ENCODE measurements at regions not wholly inside any gene's neighbourhood (a gene's known extent, or its start where the extent isn't known, plus 50 kb on each side); places are given as distances from the start of the nearest gene placed in this dataset.

DNA sequence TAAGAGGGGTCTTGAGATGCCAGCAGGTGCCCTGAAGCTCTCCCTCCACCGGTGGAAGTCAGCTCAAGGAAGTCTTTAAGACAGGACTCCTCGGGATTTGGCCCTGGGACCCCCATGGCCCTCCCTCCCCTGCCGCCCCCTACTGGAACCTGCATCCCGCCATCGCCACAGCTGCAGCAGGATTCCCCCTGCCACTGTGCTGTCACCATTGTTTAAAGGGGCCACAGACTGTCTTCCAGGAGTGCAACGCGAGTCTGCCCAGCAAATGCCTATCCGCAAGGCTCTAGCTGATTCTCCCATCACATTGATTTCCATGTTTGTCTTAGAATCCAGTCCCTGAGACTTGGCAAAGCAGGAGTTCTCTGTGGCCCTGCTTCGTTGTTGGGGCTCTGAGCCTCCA lies 770.8 kb upstream of the ALG10B start:
- BruUV-seq (replicated peaks) = no TSS peak
- H2AFZ ChIP-seq (ENCODE audit: low read depth, low read length, poor library complexity, severe bottlenecking) = no peak overlapping the region
- no peaks in the 10 kb centered on the region for H3K9me3 ChIP-seq (ENCODE audit: control insufficient read depth in 1 of 2, insufficient read depth in 1 of 2, low read depth in 1 of 2, low read length in 2 of 2)
- no peaks in the 10 kb centered on the region for H4K20me1 ChIP-seq (ENCODE audit: insufficient read depth)
- no peaks in the 10 kb centered on the region for H3K9me2 ChIP-seq (ENCODE audit: insufficient read depth)
- no peak for TF ChIP-seq SP1 (IDR thresholded peaks at IDR 0.05; ENCODE audit: low read depth)
- TF ChIP-seq POLR2AphosphoS5 (IDR thresholded peaks at IDR 0.05; ENCODE audit: low read depth, low read length) = no peak
- no peak for TF ChIP-seq YY1 (IDR thresholded peaks at IDR 0.05; ENCODE audit: extremely low read depth, insufficient replicate concordance, low read depth, low read length)
- no peak for TF ChIP-seq EGR1 (IDR thresholded peaks at IDR 0.05; ENCODE audit: low read depth)
- no peak for TF ChIP-seq FOSL1 (IDR thresholded peaks at IDR 0.05; ENCODE audit: low read depth)
- H3K9ac ChIP-seq (ENCODE audit: low read length) = no peak overlapping the region
- RAD21 ChIA-PET (ENCODE audit: low non-redundant PET in 1 of 2, low total read pairs in 2 of 2, uncharacterized antibody in 2 of 2, unreplicated experiment in 2 of 2) = no interaction called here
- CTCF ChIA-PET = no interaction called here
- POLR2A ChIA-PET = no interaction called here
- H3K79me2 ChIP-seq (ENCODE audit: insufficient read depth, low read length) = no peaks in the 10 kb centered on the region
- H3K4me3 ChIP-seq (replicated peaks in 1 of 2; ENCODE audit: low read depth in 1 of 2, low read length in 2 of 2) = no peak overlapping the region
- H3K27me3 ChIP-seq (ENCODE audit: insufficient read depth, low read length) = no peaks in the 10 kb centered on the region
- no peaks in the 10 kb centered on the region for H3K36me3 ChIP-seq (ENCODE audit: control insufficient read depth in 1 of 2, insufficient read depth in 2 of 2, low read length in 2 of 2)
- ATAC-seq (no peak), DNase-seq (ENCODE audit: low read depth, low spot score) (no peak)
- intact Hi-C loops (cut with micrococcal nuclease) = no loop called here
- no peak overlapping the region for H3K27ac ChIP-seq (ENCODE audit: low read depth, low read length)
- no peak overlapping the region for H3K4me2 ChIP-seq (ENCODE audit: low read length)
- no peaks in the 10 kb centered on the region for H3K4me1 ChIP-seq (ENCODE audit: control insufficient read depth in 1 of 2, insufficient read depth in 2 of 2, low read length in 2 of 2)

DNA sequence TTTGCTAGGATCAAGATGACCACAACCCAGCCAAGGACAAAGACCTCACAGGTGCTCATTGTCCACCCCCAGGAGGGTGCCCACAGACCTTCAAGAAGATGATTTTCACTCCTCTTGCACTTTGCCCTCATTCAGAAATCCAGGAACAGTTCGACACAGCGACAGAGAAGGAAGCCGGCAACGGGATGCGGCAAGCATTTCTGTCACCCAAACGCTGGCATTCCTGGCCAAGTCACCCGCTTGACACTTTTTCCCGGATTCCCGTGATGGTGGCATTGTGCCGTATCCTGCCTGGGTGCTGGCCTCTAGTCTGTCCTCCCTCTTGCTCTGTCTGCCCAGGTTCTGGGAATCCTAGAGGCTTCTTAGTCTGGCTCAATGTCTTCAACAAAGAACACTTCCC lies 770.4 kb upstream of the ALG10B start:
- Histone ChIP-seq H3K4me2 (ENCODE audit: low read length) (no peak overlapping the region), H3K9me3 (ENCODE audit: control insufficient read depth in 1 of 2, insufficient read depth in 1 of 2, low read depth in 1 of 2, low read length in 2 of 2) (no peaks in the 10 kb centered on the region), H4K20me1 (ENCODE audit: insufficient read depth) (no peaks in the 10 kb centered on the region), H3K27ac (ENCODE audit: low read depth, low read length) (no peak overlapping the region), H3K27me3 (ENCODE audit: insufficient read depth, low read length) (no peaks in the 10 kb centered on the region), H3K36me3 (ENCODE audit: control insufficient read depth in 1 of 2, insufficient read depth in 2 of 2, low read length in 2 of 2) (no peaks in the 10 kb centered on the region), H3K9ac (ENCODE audit: low read length) (no peak overlapping the region), H2AFZ (ENCODE audit: low read depth, low read length, poor library complexity, severe bottlenecking) (no peak overlapping the region), H3K9me2 (ENCODE audit: insufficient read depth) (no peaks in the 10 kb centered on the region), H3K4me3 (replicated peaks in 1 of 2; ENCODE audit: low read depth in 1 of 2, low read length in 2 of 2) (no peak overlapping the region), H3K79me2 (ENCODE audit: insufficient read depth, low read length) (no peaks in the 10 kb centered on the region), H3K4me1 (ENCODE audit: control insufficient read depth in 1 of 2, insufficient read depth in 2 of 2, low read length in 2 of 2) (no peaks in the 10 kb centered on the region)
- intact Hi-C loops (cut with micrococcal nuclease) = no loop called here
- no peak for TF ChIP-seq EGR1 (IDR thresholded peaks at IDR 0.05; ENCODE audit: low read depth)
- TF ChIP-seq, protein P1, sequence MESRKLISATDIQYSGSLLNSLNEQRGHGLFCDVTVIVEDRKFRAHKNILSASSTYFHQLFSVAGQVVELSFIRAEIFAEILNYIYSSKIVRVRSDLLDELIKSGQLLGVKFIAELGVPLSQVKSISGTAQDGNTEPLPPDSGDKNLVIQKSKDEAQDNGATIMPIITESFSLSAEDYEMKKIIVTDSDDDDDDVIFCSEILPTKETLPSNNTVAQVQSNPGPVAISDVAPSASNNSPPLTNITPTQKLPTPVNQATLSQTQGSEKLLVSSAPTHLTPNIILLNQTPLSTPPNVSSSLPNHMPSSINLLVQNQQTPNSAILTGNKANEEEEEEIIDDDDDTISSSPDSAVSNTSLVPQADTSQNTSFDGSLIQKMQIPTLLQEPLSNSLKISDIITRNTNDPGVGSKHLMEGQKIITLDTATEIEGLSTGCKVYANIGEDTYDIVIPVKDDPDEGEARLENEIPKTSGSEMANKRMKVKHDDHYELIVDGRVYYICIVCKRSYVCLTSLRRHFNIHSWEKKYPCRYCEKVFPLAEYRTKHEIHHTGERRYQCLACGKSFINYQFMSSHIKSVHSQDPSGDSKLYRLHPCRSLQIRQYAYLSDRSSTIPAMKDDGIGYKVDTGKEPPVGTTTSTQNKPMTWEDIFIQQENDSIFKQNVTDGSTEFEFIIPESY (IDR thresholded peaks at IDR 0.05; ENCODE audit: extremely low read depth, insufficient replicate concordance, low read length) = no peak
- no peak for TF ChIP-seq SP1 (IDR thresholded peaks at IDR 0.05; ENCODE audit: low read depth)
- TF ChIP-seq YY1 (IDR thresholded peaks at IDR 0.05; ENCODE audit: extremely low read depth, insufficient replicate concordance, low read depth, low read length) = no peak
- no peak for TF ChIP-seq CEBPB (IDR thresholded peaks at IDR 0.05; ENCODE audit: low read depth)
- no peak for TF ChIP-seq POLR2AphosphoS5 (IDR thresholded peaks at IDR 0.05; ENCODE audit: low read depth, low read length)
- TF ChIP-seq, protein P2, sequence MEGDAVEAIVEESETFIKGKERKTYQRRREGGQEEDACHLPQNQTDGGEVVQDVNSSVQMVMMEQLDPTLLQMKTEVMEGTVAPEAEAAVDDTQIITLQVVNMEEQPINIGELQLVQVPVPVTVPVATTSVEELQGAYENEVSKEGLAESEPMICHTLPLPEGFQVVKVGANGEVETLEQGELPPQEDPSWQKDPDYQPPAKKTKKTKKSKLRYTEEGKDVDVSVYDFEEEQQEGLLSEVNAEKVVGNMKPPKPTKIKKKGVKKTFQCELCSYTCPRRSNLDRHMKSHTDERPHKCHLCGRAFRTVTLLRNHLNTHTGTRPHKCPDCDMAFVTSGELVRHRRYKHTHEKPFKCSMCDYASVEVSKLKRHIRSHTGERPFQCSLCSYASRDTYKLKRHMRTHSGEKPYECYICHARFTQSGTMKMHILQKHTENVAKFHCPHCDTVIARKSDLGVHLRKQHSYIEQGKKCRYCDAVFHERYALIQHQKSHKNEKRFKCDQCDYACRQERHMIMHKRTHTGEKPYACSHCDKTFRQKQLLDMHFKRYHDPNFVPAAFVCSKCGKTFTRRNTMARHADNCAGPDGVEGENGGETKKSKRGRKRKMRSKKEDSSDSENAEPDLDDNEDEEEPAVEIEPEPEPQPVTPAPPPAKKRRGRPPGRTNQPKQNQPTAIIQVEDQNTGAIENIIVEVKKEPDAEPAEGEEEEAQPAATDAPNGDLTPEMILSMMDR (IDR thresholded peaks at IDR 0.05 in 2 of 3, conservative IDR thresholded peaks at IDR 0.05 in 1 of 3; ENCODE audit: borderline replicate concordance in 1 of 3, insufficient read depth in 1 of 3, low read depth in 2 of 3, low read length in 2 of 3) = no peak
- TF ChIP-seq, protein P3, sequence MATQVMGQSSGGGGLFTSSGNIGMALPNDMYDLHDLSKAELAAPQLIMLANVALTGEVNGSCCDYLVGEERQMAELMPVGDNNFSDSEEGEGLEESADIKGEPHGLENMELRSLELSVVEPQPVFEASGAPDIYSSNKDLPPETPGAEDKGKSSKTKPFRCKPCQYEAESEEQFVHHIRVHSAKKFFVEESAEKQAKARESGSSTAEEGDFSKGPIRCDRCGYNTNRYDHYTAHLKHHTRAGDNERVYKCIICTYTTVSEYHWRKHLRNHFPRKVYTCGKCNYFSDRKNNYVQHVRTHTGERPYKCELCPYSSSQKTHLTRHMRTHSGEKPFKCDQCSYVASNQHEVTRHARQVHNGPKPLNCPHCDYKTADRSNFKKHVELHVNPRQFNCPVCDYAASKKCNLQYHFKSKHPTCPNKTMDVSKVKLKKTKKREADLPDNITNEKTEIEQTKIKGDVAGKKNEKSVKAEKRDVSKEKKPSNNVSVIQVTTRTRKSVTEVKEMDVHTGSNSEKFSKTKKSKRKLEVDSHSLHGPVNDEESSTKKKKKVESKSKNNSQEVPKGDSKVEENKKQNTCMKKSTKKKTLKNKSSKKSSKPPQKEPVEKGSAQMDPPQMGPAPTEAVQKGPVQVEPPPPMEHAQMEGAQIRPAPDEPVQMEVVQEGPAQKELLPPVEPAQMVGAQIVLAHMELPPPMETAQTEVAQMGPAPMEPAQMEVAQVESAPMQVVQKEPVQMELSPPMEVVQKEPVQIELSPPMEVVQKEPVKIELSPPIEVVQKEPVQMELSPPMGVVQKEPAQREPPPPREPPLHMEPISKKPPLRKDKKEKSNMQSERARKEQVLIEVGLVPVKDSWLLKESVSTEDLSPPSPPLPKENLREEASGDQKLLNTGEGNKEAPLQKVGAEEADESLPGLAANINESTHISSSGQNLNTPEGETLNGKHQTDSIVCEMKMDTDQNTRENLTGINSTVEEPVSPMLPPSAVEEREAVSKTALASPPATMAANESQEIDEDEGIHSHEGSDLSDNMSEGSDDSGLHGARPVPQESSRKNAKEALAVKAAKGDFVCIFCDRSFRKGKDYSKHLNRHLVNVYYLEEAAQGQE (IDR thresholded peaks at IDR 0.05; ENCODE audit: low read depth) = no peak
- no peak for TF ChIP-seq EZH2 (IDR thresholded peaks at IDR 0.05)
- no peak for TF ChIP-seq POLR2A (IDR thresholded peaks at IDR 0.05; ENCODE audit: borderline replicate concordance, extremely low read depth, insufficient read depth, insufficient read length)
- no peak for TF ChIP-seq SIN3A (IDR thresholded peaks at IDR 0.05; ENCODE audit: low read depth)
- no peak for TF ChIP-seq ZFX (IDR thresholded peaks at IDR 0.05)
- ChIA-PET RAD21 (ENCODE audit: low non-redundant PET in 1 of 2, low total read pairs in 2 of 2, uncharacterized antibody in 2 of 2, unreplicated experiment in 2 of 2) (no interaction called here), CTCF (no interaction called here), POLR2A (no interaction called here)
- no TSS peak for BruUV-seq (replicated peaks)
- ATAC-seq (no peak), DNase-seq (ENCODE audit: low read depth, low spot score) (no peak)

All from HCT116 (cell line).